ENCODE measurements at regions not wholly inside any gene's neighbourhood (a gene's known extent, or its start where the extent isn't known, plus 50 kb on each side); places are given as distances from the start of the nearest gene placed in this dataset.

- H3K4me1 ChIP-seq: peaks cover 0 to 20% of the 10 kb centered on the region in 2 donors
- no peaks in the 10 kb centered on the region for H3K36me3 ChIP-seq
- H3K27ac ChIP-seq: no peak overlapping the region
- intact Hi-C loops (cut with DNase I): no loop called here
- WGBS, 2 donors: 79 to 92% methylated on average over 2 of the region's 2 CpGs
- TF ChIP-seq POLR2A (IDR thresholded peaks at IDR 0.05): no peak
- TF ChIP-seq CTCF (IDR thresholded peaks at IDR 0.05): no peak
- no peaks in the 10 kb centered on the region for H3K27me3 ChIP-seq
- H3K4me3 ChIP-seq (replicated peaks in 1 of 3): no peak overlapping the region
- no peaks in the 10 kb centered on the region for H3K9me3 ChIP-seq
- DNase-seq: peak; percentile 50 to 68
These were observed 77.1 kb upstream of the DUSP5 start for GRCh38 chr10:110420401-110421193.

- H3K36me3 ChIP-seq: no peaks in the 10 kb centered on the region
- no peaks in the 10 kb centered on the region for H3K9me3 ChIP-seq
- H3K4me1 ChIP-seq: peaks cover 0 to 30% of the 10 kb centered on the region in 2 donors
- H3K27ac ChIP-seq: no peak overlapping the region
- no peak for TF ChIP-seq CTCF (IDR thresholded peaks at IDR 0.05)
- TF ChIP-seq POLR2A (IDR thresholded peaks at IDR 0.05): no peak
- intact Hi-C loops (cut with DNase I): no loop called here
- H3K27me3 ChIP-seq: no peaks in the 10 kb centered on the region
- H3K4me3 ChIP-seq (replicated peaks in 1 of 3): no peak overlapping the region
- DNase-seq: no peak
- WGBS, 2 donors: 78 to 80% methylated on average over 3 of the region's 3 CpGs
These were observed 76.1 kb upstream of the DUSP5 start for GRCh38 chr10:110421512-110422138.

GRCh38 chr10:110422548-110422947, 75.2 kb upstream of the DUSP5 start:
- Histone ChIP-seq H3K27ac (no peak overlapping the region), H3K9me3 (no peaks in the 10 kb centered on the region), H3K36me3 (no peaks in the 10 kb centered on the region), H3K27me3 (no peaks in the 10 kb centered on the region), H3K4me3 (replicated peaks in 1 of 3) (no peak overlapping the region), H3K4me1 (peaks cover 0 to 34% of the 10 kb centered on the region in 2 donors)
- intact Hi-C loops (cut with DNase I): no loop called here
- DNase-seq: no peak
- 94 to 100% methylated on average over 2 of the region's 2 CpGs for WGBS, 2 donors
- TF ChIP-seq POLR2A (IDR thresholded peaks at IDR 0.05): no peak

GRCh38 chr10:110423650-110424049, 74.1 kb upstream of the DUSP5 start:
- intact Hi-C loops (cut with DNase I): no loop called here
- H3K4me3 ChIP-seq (replicated peaks in 1 of 3): no peak overlapping the region
- no peak for DNase-seq
- no peak overlapping the region for H3K27ac ChIP-seq
- H3K4me1 ChIP-seq: peaks cover 0 to 31% of the 10 kb centered on the region in 2 donors
- TF ChIP-seq POLR2A (IDR thresholded peaks at IDR 0.05): no peak
- TF ChIP-seq CTCF (IDR thresholded peaks at IDR 0.05): no peak
- 77 to 90% methylated on average over 6 of the region's 6 CpGs for WGBS, 2 donors
- H3K27me3 ChIP-seq: no peaks in the 10 kb centered on the region
- no peaks in the 10 kb centered on the region for H3K9me3 ChIP-seq
- H3K36me3 ChIP-seq: no peaks in the 10 kb centered on the region

GRCh38 chr10:110425684-110426293, 71.9 kb upstream of the DUSP5 start:
- Histone ChIP-seq H3K9me3 (no peaks in the 10 kb centered on the region), H3K27ac (peak overlapping the region in 1 of 3 donors; percentile 58), H3K4me3 (replicated peaks in 1 of 3) (no peak overlapping the region), H3K27me3 (no peaks in the 10 kb centered on the region), H3K36me3 (no peaks in the 10 kb centered on the region), H3K4me1 (peaks cover 0 to 31% of the 10 kb centered on the region in 2 donors)
- TF ChIP-seq POLR2A (IDR thresholded peaks at IDR 0.05) (no peak), CTCF (IDR thresholded peaks at IDR 0.05) (no peak)
- intact Hi-C loops (cut with DNase I): no loop called here
- WGBS, 2 donors: 90 to 94% methylated on average over 11 of the region's 11 CpGs
- no peak for DNase-seq

Measured in thyroid gland (tissue), 4 donors.